ENCODE measurements at regions not wholly inside any gene's neighbourhood (a gene's known extent, or its start where the extent isn't known, plus 50 kb on each side); places are given as distances from the start of the nearest gene placed in this dataset.
"Not testable (repeated sequence)": the region's sequence is repeated elsewhere in the genome, so short reads cannot be mapped to it uniquely, and the experiment has no call there.

- DNase-seq = not testable (repeated sequence)
Observed at GRCh38 chr2:87275974-87276629, 254.5 kb upstream of the PLGLB1 start.

DNA sequence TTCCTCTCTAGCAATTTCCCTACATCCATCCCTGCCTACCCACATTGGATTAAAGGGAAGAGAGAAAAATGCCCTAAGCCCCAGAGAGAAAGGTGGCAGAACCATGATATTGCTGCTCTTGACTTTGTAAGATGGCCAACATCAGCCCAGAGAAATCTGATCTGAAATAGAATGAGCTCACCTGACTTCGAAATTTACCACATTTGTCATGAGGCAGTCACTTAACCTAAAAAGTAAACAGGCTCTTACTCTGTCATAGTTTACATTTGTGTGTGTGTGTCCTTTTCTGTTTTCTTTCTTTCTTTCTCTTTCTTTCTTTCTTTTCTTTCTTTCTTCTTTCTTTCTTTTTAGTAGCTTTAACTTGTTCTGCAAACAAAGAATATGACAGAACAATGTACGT is 255.0 kb upstream of the PLGLB1 start:
- not testable (repeated sequence) for DNase-seq

GRCh38 chr2:87277734-87278133 is 256.1 kb upstream of the PLGLB1 start:
- not testable (repeated sequence) for DNase-seq

DNA sequence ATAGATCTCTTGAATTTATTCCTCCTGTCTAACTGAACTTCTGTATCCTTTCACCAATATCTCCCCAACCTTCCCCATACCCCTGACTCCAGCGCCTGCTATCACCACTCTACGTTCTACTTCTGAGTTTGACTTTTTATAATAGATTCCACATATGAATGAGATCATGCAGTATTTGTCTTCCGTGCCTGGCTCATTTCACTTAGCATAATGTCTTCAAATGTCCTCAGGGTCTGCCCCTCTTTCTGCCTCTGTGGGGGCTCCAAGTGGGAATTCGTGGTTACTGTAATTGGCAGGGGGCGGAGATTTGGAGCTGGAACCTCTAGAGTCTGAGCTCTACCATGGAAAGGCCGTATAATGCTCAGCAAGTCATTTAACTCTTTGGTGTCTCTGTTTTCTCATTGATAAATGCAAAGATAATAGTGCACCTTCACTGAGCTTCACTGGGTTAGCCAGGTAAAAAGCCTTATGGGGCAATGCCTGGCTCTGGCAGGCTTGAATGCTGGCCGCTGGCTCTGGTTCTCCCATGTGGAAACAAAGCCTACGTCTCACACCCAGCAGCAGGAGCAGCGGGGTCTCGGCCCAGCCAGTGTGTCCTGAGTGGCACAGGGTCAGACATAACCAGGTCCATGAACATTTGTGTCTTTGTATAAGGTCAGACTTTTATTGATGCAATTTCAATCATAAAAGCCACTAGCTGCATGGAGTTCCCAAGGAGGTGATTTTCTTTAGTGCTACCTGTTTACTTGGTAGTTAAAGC is 259.1 kb upstream of the PLGLB1 start:
- not testable (repeated sequence) for DNase-seq

GRCh38 chr2:87283735-87284470 is 262.3 kb upstream of the PLGLB1 start:
- not testable (repeated sequence) for DNase-seq

GRCh38 chr2:87284471-87284772 is 262.8 kb upstream of the PLGLB1 start:
- DNase-seq = not testable (repeated sequence)

- DNase-seq = not testable (repeated sequence)
Observed at GRCh38 chr2:87285139-87285538, 263.5 kb upstream of the PLGLB1 start.

DNA sequence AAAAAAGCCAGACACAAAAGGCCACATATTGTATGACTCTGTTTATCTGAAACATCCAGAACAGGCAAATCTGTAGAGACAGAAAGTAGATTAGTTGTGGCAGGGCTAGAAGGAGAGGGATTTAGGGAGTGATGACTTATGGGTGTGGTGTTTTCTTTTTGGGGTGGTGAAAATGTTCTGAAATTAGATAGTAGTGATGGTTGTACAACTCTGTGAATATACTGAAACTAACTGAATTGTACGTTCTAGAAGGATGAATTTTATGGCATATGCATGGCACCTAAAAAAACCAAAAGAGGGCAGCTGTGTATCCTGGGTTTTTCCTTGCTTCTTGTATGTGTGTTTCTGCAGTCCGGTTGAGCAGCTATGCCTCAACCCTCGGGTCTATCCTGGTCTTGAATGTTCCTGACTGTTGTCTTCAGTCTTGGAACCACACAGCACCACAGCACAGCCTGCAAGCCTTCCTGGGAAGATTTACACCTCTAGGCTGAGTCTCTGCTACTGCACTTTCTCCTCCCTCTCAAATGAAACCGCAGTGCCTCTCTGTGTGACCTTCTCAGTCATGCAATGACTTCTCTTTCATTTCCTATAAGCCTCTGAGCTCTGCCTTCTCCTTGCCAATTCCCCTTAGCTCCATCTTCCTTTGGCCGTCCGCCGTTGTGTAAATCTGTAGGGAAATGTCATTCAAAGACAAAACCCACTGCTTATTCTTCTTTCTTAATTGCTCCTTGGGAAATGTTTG is 269.1 kb upstream of the PLGLB1 start:
- DNase-seq = not testable (repeated sequence)

GRCh38 chr2:87291400-87292200 is 270.0 kb upstream of the PLGLB1 start:
- not testable (repeated sequence) for DNase-seq

GRCh38 chr2:87293931-87294594 is 272.4 kb upstream of the PLGLB1 start:
- DNase-seq = not testable (repeated sequence)

GRCh38 chr2:87295135-87295534 is 273.5 kb upstream of the PLGLB1 start:
- not testable (repeated sequence) for DNase-seq

GRCh38 chr2:87301349-87301748 is 279.7 kb upstream of the PLGLB1 start:
- DNase-seq = not testable (repeated sequence)

DNA sequence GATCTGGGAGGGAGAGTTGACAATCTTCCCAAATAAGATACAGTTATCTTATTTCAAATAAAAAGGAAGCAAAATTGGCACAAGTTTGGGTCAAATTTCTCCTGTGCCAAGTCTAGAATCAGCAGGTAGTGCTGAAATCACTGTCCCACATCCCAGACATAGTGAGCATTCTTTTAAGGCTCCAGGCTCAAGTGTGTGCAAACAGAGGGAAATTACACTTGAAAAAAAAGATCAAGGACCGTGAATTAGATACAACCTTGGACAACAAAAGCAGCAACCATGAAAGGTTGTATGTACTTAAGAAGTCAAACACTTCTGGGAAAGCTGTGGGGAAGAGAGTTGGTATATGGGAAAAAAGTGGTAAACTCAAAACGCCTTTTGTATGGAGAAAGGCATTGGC is 280.2 kb upstream of the PLGLB1 start:
- DNase-seq = not testable (repeated sequence)

DNA sequence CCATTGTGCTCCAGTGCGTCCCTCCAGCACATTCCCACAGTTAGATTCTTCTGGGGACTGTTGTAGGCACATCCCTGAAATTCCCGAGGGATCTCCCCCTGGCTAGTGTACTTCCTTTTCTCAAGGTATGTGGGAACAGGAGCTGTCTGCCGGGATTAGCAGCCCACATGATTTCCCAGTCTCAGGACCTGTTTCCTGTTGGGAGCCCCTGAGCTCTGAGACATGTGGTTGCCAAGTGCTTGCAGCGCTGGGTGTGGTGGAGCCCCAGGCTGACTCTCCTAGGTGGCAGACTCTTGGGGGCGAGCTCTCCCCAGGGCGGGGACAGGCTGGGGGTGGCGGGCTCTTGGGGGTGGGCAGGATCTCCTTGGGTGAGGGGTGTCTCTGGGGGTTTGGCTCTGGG is 287.0 kb upstream of the PLGLB1 start:
- not testable (repeated sequence) for DNase-seq

DNA sequence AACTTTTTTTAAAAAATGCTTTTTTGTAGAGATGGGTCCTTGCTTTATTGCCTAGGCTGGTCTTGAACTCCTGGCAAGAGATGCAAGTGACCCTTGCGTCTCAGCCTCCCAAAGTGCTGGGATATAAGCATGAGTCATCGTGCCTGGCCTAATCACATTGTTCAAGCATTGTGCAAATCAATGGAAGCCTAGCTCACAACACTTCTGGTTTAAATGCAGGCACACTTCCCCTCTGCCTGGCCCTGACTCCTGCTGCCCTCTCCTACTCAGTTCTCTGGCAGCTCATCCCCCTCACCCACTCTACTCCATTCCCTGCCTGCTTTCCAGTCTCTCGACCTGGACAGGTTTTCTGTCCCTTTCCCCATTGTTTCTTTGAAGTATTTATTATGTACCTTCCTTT is 288.1 kb upstream of the PLGLB1 start:
- not testable (repeated sequence) for DNase-seq

- DNase-seq = not testable (repeated sequence)
Observed at GRCh38 chr2:87311896-87312441, 290.3 kb upstream of the PLGLB1 start.

GRCh38 chr2:87314622-87315021 is 293.0 kb upstream of the PLGLB1 start:
- not testable (repeated sequence) for DNase-seq

GRCh38 chr2:87315183-87315902 is 293.7 kb upstream of the PLGLB1 start:
- DNase-seq = not testable (repeated sequence)

DNA sequence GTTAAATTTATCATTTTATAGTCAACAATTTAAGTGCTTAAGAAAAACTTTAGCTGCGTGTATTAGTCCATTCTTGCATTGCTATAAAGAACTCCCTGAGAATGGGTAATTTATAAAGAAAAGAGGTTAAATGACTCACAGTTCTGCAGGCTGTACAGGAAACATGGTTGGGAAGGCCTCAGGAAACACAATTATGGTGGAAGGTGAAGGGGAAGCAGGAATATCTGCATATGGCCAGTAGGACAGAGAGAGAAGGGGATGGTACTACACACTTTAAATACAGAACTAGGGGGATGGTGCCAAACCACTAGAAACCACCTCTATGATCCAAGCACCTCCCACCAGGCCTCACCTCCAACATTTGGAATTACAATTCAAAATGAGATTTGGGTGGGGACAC is 295.5 kb upstream of the PLGLB1 start:
- DNase-seq = not testable (repeated sequence)

DNA sequence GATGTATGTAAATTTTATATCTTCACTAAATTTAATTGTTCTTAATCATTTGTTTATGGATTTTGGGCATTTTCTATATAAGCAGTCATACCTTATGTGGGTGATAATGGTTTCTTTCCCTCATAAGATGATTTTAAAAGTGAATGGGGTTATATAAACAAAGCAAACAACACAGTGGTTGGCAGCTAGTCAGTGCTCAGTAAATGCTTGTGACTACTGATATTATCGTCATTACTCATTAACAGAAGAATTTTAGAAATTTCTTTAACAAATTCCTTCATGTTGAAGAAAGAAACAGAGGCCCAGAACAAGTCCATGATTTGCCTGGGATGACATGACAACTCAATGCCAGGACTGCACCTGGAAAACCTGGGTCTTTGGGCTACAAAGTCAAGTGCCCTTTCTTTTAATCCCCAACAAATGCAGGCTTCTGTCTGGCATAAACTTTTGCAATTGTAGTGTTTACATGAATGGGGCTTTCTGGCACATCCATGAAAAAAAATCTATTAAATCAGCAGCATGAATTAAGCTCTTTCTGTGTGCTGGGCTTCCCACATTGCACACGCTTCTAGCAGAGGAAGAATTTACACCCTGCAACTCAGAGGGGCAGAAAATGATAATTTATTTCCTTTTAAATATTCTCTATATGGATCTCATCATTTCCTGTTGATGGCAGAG is 297.3 kb upstream of the PLGLB1 start:
- DNase-seq = not testable (repeated sequence)
